Hepatocyte (in vitro differentiated cells): ENCODE measurements at regions not wholly inside any gene's neighbourhood (a gene's known extent, or its start where the extent isn't known, plus 50 kb on each side); places are given as distances from the start of the nearest gene placed in this dataset.

ENCODE experiments used
- DNase-seq: peaks from one replicate; pipeline ENCODE4 v3.0.0-alpha.2; 2016; ENCODE audit warnings: low spot score
- H2AFZ ChIP-seq: fragments of 200-600 bp; sonication (generic); 2 replicates; pipeline ENCODE4 v1.6.0; 2016; ENCODE audit warnings: antibody characterized with exemption, mild to moderate bottlenecking
- H3K27ac ChIP-seq: fragments of 200-600 bp; sonication (generic); 2 replicates; pipeline ENCODE4 v1.5.1; 2016; ENCODE audit warnings: mild to moderate bottlenecking
- H3K27me3 ChIP-seq: fragments of 200-600 bp; sonication (generic); 2 replicates; pipeline ENCODE4 v1.6.1; 2016
- H3K36me3 ChIP-seq: fragments of 200-600 bp; sonication (generic); replicated peaks from 2 replicates; pipeline ENCODE4 v1.5.1; 2016; ENCODE audit warnings: low read depth; ENCODE audit not compliant: insufficient read depth
- H3K4me1 ChIP-seq: fragments of 200-600 bp; sonication (generic); 2 replicates; pipeline ENCODE4 v1.5.1; 2016; ENCODE audit warnings: mild to moderate bottlenecking, moderate library complexity; ENCODE audit not compliant: insufficient read depth
- H3K4me2 ChIP-seq: fragments of 200-600 bp; sonication (generic); 2 replicates; pipeline ENCODE4 v1.6.0; 2016
- H3K4me3 ChIP-seq: fragments of 200-600 bp; sonication (generic); 2 replicates; pipeline ENCODE4 v1.5.1; 2016; ENCODE audit warnings: mild to moderate bottlenecking
- H3K79me2 ChIP-seq: fragments of 200-600 bp; sonication (generic); 2 replicates; pipeline ENCODE4 v1.6.0; 2017; ENCODE audit warnings: mild to moderate bottlenecking
- H3K9me2 ChIP-seq: fragments of 200-600 bp; sonication (generic); replicated peaks from 2 replicates; pipeline ENCODE4 v1.6.0; 2017; ENCODE audit warnings: mild to moderate bottlenecking; ENCODE audit not compliant: insufficient read depth
- H3K9me3 ChIP-seq: fragments of 200-600 bp; sonication (generic); 2 replicates; pipeline ENCODE4 v1.5.1; 2016; ENCODE audit warnings: low read depth, mild to moderate bottlenecking
- H4K20me1 ChIP-seq: fragments of 200-600 bp; sonication (generic); 2 replicates; pipeline ENCODE4 v1.6.0; 2016; ENCODE audit warnings: mild to moderate bottlenecking; ENCODE audit not compliant: insufficient read depth, poor library complexity, severe bottlenecking
- EZH2 ChIP-seq: fragments of 200-600 bp; sonication (generic); IDR thresholded peaks from 2 replicates; pipeline ENCODE4 v1.6.1; 2016; ENCODE audit warnings: antibody characterized with exemption, mild to moderate bottlenecking, borderline replicate concordance
- EZH2phosphoT487 ChIP-seq: fragments of 200-600 bp; sonication (generic); IDR thresholded peaks from one replicate; pipeline ENCODE4 v1.6.1; 2018; ENCODE audit warnings: antibody characterized with exemption, mild to moderate bottlenecking, low read depth, moderate library complexity; ENCODE audit not compliant: unreplicated experiment, severe bottlenecking
- WGBS: methylation state at CpG from one replicate; pipeline ENCODE4 v1.1.6; 2016; ENCODE audit warnings: low lambda C conversion rate; ENCODE audit errors: missing lambda C conversion rate; 5-methylcytosine and 5-hydroxymethylcytosine counted together
- TF ChIP-seq, protein P1 (sequence below): fragments of 200-600 bp; sonication (generic); IDR thresholded peaks from 2 replicates; pipeline ENCODE4 v1.5.1; 2016; ENCODE audit warnings: antibody characterized with exemption, mild to moderate bottlenecking; ENCODE audit not compliant: poor library complexity

DNA sequence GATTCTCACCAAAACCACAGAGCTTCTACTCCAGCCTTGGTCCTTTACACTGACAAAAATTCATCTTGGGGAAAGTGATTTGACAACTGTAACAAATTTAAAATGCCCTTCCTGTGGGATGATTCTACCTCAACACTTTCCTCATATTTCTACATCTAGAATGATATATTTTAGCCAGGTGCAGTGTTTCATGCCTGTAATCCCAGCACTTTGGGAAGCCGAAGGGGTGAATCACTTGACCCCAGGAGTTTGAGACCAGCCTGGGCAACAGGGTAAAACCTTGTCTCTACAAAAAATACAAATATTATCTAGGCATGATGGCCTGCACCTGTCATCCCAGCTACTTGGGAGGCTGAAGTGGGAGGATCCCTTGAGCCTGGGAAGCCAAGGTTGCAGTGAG, 408.6 kb downstream of the CDH7 start:
- Histone ChIP-seq H3K4me3 (no peak overlapping the region), H3K4me1 (no peaks in the 10 kb centered on the region), H3K79me2 (no peaks in the 10 kb centered on the region), H2AFZ (no peak overlapping the region), H3K9me2 (no peaks in the 10 kb centered on the region), H3K9me3 (no peaks in the 10 kb centered on the region), H3K36me3 (no peaks in the 10 kb centered on the region), H3K27ac (no peak overlapping the region), H3K27me3 (no peaks in the 10 kb centered on the region), H3K4me2 (no peak overlapping the region), H4K20me1 (no peaks in the 10 kb centered on the region)
- 100% methylated on average over 1 of the region's 1 CpG for WGBS
- no peak for DNase-seq
- TF ChIP-seq, protein P1, sequence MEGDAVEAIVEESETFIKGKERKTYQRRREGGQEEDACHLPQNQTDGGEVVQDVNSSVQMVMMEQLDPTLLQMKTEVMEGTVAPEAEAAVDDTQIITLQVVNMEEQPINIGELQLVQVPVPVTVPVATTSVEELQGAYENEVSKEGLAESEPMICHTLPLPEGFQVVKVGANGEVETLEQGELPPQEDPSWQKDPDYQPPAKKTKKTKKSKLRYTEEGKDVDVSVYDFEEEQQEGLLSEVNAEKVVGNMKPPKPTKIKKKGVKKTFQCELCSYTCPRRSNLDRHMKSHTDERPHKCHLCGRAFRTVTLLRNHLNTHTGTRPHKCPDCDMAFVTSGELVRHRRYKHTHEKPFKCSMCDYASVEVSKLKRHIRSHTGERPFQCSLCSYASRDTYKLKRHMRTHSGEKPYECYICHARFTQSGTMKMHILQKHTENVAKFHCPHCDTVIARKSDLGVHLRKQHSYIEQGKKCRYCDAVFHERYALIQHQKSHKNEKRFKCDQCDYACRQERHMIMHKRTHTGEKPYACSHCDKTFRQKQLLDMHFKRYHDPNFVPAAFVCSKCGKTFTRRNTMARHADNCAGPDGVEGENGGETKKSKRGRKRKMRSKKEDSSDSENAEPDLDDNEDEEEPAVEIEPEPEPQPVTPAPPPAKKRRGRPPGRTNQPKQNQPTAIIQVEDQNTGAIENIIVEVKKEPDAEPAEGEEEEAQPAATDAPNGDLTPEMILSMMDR: no peak

DNA sequence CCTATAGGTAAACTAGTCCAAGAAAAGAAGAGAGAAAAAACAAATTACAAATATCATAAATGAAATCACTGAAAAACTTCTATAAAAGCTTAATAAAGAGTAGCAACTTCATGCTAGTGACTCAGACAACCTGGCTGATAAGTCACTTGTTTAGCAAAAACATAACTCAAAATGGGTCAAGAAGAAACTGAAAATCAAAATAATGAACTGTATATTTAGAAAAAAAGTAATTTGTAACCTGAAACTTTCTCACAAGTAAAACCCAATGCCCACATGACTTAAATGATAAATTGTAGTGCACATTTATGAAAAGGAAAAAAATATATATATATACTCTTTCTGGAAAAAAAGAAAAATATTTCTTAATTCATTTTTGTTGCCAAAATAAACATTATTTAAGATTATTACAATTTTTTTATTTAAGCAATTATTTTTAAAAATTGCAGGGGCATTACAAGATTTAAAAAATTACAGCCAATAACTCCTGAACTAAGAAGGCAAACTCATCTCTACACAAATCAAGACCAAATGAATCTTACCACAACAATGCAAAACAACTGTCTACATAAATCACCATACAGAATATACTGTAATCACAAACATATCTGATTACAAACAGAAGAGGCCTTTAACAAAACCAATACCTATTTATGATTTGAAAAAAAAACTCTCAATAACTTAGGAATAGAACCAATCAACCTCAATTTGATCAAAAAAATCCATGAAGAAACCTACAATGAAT, 406.3 kb downstream of the CDH7 start:
- H3K27me3 ChIP-seq: no peaks in the 10 kb centered on the region
- H3K4me1 ChIP-seq: no peaks in the 10 kb centered on the region
- no peak overlapping the region for H3K27ac ChIP-seq
- H3K9me3 ChIP-seq: no peaks in the 10 kb centered on the region
- no peak for DNase-seq
- H3K4me2 ChIP-seq: no peak overlapping the region
- H2AFZ ChIP-seq: no peak overlapping the region
- no peaks in the 10 kb centered on the region for H3K9me2 ChIP-seq
- H4K20me1 ChIP-seq: no peaks in the 10 kb centered on the region
- no peaks in the 10 kb centered on the region for H3K36me3 ChIP-seq
- no peak overlapping the region for H3K4me3 ChIP-seq
- TF ChIP-seq EZH2: no peak
- TF ChIP-seq EZH2phosphoT487: no peak
- TF ChIP-seq, protein P1: no peak
- no peaks in the 10 kb centered on the region for H3K79me2 ChIP-seq

DNA sequence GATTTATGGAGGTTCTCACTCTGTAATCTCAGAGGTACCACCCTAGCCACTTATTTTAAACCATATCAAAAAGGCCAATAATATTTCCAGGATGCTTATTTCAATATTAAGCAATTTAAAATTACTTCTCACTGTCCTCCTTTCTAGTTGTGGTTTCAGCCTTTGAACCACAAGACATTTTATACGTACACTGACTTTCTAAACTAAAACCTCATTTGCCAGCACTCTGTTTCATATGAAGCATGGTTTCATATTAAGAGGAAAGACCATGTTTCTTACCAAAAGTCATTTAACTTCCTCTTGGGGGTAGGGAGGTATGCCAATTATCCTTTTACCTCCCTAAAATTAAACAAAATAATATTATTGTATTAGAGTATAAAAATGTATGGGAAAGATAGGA, 399.8 kb downstream of the CDH7 start:
- TF ChIP-seq EZH2 (no peak), EZH2phosphoT487 (no peak)
- TF ChIP-seq, protein P1: no peak
- no peaks in the 10 kb centered on the region for H3K27me3 ChIP-seq
- H3K9me2 ChIP-seq: no peaks in the 10 kb centered on the region
- H3K36me3 ChIP-seq: no peaks in the 10 kb centered on the region
- H3K4me1 ChIP-seq: no peaks in the 10 kb centered on the region
- no peak overlapping the region for H2AFZ ChIP-seq
- H3K4me3 ChIP-seq: no peak overlapping the region
- no peaks in the 10 kb centered on the region for H3K9me3 ChIP-seq
- no peak for DNase-seq
- H4K20me1 ChIP-seq: no peaks in the 10 kb centered on the region
- no peak overlapping the region for H3K4me2 ChIP-seq
- no peak overlapping the region for H3K27ac ChIP-seq
- 77% methylated on average over 1 of the region's 1 CpG for WGBS
- H3K79me2 ChIP-seq: no peaks in the 10 kb centered on the region

DNA sequence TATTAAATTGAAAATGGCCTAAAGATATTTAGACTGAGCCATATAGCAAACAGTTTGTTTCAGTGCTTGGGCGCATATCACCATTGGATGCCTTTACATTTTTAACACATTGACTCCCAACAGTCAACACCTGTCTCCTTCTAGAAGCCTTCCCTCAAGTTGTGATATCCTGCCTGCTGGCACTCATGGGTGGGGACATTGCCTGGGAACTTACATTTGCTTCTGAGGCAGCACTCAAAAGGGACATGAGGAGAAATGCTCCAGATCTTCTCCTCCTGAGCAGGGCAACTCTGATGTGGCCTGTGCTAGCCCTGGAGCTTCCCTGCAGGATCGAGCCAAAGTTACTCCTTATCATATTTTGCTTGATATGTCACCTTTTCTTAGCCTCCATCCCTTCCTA, 392.2 kb downstream of the CDH7 start:
- Histone ChIP-seq H3K4me2 (no peak overlapping the region), H3K36me3 (no peaks in the 10 kb centered on the region), H3K9me3 (no peaks in the 10 kb centered on the region), H3K4me3 (no peak overlapping the region), H2AFZ (no peak overlapping the region), H3K27ac (no peak overlapping the region), H3K9me2 (no peaks in the 10 kb centered on the region), H3K4me1 (no peaks in the 10 kb centered on the region), H4K20me1 (no peaks in the 10 kb centered on the region), H3K27me3 (no peaks in the 10 kb centered on the region), H3K79me2 (no peaks in the 10 kb centered on the region)
- no peak for DNase-seq
- TF ChIP-seq EZH2 (no peak), EZH2phosphoT487 (no peak)
- TF ChIP-seq, protein P1: no peak
- WGBS: 79% methylated on average over 2 of the region's 2 CpGs
